Small intestine (tissue), 7 donors: ENCODE measurements at regions not wholly inside any gene's neighbourhood (a gene's known extent, or its start where the extent isn't known, plus 50 kb on each side); places are given as distances from the start of the nearest gene placed in this dataset.

Experiments used
- DNase-seq, 2 donors: peaks; one replicate each; pipeline versions ENCODE4 v3.0.0 to v3.0.0-alpha.2; 2013
- FAIRE-seq: peaks from 2 replicates; lab custom pipeline; 2012; peaks lifted over from hg19 to GRCh38; lab: Jason Lieb, UNC
- H3K27ac ChIP-seq, 3 donors: one replicate each; pipeline ENCODE4 v1.5.1; 2013; ENCODE audit warnings: low read length in 2 of 3, mild to moderate bottlenecking in 2 of 3, control low read depth in 1 of 3, inconsistent platforms in 1 of 3, low read depth in 1 of 3, moderate library complexity in 1 of 3
- H3K27me3 ChIP-seq, 3 donors: one replicate each; pipeline ENCODE4 v1.6.1; 2013; ENCODE audit warnings: low read length in 3 of 3, inconsistent platforms in 1 of 3; ENCODE audit not compliant: control insufficient read depth in 3 of 3, insufficient read depth in 3 of 3
- H3K36me3 ChIP-seq, 3 donors: one replicate each; pipeline ENCODE4 v1.6.1; 2013; ENCODE audit warnings: low read length in 3 of 3, inconsistent platforms in 1 of 3, low read depth in 1 of 3, mild to moderate bottlenecking in 1 of 3, moderate library complexity in 1 of 3; ENCODE audit not compliant: control insufficient read depth in 3 of 3, insufficient read depth in 2 of 3
- H3K4me1 ChIP-seq, 3 donors: one replicate each; pipeline ENCODE4 v1.6.1; 2013; ENCODE audit warnings: low read length in 2 of 3, inconsistent platforms in 1 of 3, low read depth in 1 of 3, mild to moderate bottlenecking in 1 of 3, moderate library complexity in 1 of 3; ENCODE audit not compliant: control insufficient read depth in 3 of 3, insufficient read depth in 2 of 3
- H3K4me3 ChIP-seq, 3 donors: one replicate each; pipeline ENCODE4 v1.5.1; 2013; ENCODE audit warnings: low read length in 3 of 3, control low read depth in 1 of 3, inconsistent platforms in 1 of 3, low read depth in 1 of 3, mild to moderate bottlenecking in 1 of 3, moderate library complexity in 1 of 3
- H3K9me3 ChIP-seq, 2 donors: one replicate each; pipeline ENCODE4 v1.6.1; 2013; ENCODE audit warnings: low read depth in 1 of 2, low read length in 1 of 2; ENCODE audit not compliant: control insufficient read depth in 2 of 2, insufficient read depth in 1 of 2
- WGBS, 3 donors: extraction: QIAGEN DNeasy Blood & Tissue Kit; methylation state at CpG; one replicate each; pipeline ENCODE4 v1.1.7; 2013; 5-methylcytosine and 5-hydroxymethylcytosine counted together
- donor health status: healthy with polysubstance abuse.
- donor health status: control.
- donor health status: control.
- donor health status: Bipolar disorder and iron deficiency.
- donor health status: healthy.

DNA sequence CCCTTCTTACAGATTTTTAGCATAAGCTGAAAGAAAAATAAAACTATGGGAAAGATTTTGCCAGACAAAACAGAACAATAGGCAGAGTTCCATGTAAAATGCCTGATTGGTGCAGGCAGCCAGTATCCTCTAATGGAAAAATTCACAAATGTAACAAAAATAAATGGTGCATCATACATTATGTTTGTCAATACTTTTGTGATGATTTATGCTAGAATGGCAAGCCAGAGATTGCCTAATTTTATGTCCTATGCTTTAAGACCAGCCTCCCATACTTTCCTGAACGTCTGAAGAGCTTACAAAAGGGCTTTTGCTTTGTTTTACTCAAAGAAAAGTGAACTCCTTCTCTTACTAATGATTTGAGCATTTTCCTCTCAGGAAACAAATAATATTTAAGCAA, 81.5 kb upstream of the KCNJ15 start:
- Histone ChIP-seq H3K4me3 (no peak overlapping the region), H3K9me3 (no peaks in the 10 kb centered on the region), H3K36me3 (no peaks in the 10 kb centered on the region), H3K27ac (no peak overlapping the region), H3K4me1 (no peaks in the 10 kb centered on the region), H3K27me3 (no peaks in the 10 kb centered on the region)
- FAIRE-seq, result no peak
- WGBS, 3 donors, result 10 to 42% (median 27%) methylated on average over 1 of the region's 1 CpG
- no peak for DNase-seq

DNA sequence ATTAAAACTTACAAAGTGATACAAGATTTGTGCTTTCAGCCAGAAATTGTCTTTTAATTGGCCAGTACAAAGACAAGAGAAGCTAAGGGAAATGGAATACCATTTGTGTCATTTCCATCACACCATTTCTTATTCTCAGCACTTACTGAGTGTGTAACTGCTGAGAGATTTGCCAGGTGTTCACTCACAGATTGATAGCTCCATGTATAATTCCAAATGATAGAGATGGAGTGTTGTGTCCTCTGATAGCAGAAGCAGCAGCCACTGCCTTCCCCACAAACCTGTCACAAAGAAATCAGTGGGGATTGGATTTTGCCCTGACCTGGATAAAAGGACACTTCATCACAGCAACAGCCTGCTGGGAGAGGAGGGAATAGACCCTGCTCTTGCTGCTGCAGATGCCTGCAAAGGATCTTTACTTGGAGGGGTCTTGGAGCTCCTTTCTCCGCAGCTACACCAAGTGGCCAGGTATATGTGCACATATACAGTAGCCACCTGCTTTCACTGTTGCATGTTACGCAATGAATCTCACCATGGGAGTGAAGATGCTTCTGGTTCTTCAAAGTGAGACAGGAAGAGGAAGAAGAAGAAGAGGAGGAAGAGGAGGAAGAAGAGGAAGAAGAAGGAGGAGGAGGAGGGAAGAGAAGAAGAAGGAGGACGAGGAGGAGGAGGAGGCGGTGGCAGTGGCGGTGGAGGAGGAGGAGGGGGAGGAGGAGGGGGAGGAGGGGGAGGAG, 78.7 kb upstream of the KCNJ15 start:
- Histone ChIP-seq H3K4me1 (no peaks in the 10 kb centered on the region), H3K27me3 (peaks cover 0 to 2% (median 0%) of the 10 kb centered on the region in 3 donors), H3K4me3 (no peak overlapping the region), H3K9me3 (no peaks in the 10 kb centered on the region), H3K36me3 (no peaks in the 10 kb centered on the region), H3K27ac (no peak overlapping the region)
- 82 to 87% (median 83%) methylated on average over 3 to 5 of the region's 5 CpGs for WGBS, 3 donors
- DNase-seq (no peak), FAIRE-seq (no peak)

DNA sequence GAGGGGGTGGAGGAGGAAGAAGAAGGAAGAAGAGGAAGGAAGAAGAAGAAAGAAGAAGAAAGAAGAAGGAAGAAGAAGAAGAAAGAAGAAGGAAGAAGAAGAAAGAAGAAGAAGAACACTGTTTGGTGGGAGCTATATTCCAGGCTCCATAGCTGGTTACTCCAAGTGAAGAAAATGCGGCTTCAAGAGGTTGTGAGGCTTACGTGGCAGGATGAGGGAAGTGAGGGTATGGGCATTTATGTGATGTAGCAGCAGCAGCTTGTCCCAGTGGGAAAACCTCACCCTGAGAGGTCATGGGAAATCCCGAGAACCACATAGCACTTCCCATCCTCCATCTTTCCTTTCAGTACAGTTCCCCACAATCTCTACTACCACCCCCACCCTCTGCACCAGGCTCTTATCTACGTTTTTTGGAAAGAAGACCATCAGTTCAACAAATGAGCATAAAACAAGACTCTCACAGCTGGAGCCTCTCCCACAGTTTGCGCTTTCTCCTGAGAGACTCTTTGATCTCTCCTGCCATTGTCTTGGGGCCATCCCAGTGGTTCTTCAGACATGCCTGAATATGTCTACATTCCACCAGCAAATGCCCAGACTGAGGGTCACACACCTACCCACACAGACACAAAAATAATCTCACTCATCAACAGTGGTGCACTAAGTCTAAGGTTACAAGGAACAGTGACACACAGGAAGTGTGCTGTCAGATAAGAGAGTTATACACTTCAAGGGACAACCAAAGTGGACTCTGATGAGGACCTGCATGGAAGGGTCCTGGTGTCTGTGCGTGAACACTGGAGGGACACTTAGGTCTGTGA, 77.9 kb upstream of the KCNJ15 start:
- DNase-seq, result no peak
- H3K36me3 ChIP-seq, result no peaks in the 10 kb centered on the region
- H3K27ac ChIP-seq, result no peak overlapping the region
- no peaks in the 10 kb centered on the region for H3K4me1 ChIP-seq
- H3K9me3 ChIP-seq, result no peaks in the 10 kb centered on the region
- 75 to 79% (median 76%) methylated on average over 6 of the region's 6 CpGs for WGBS, 3 donors
- H3K4me3 ChIP-seq, result no peak overlapping the region
- peaks cover 0 to 2% (median 0%) of the 10 kb centered on the region in 3 donors for H3K27me3 ChIP-seq
- FAIRE-seq, result no peak

DNA sequence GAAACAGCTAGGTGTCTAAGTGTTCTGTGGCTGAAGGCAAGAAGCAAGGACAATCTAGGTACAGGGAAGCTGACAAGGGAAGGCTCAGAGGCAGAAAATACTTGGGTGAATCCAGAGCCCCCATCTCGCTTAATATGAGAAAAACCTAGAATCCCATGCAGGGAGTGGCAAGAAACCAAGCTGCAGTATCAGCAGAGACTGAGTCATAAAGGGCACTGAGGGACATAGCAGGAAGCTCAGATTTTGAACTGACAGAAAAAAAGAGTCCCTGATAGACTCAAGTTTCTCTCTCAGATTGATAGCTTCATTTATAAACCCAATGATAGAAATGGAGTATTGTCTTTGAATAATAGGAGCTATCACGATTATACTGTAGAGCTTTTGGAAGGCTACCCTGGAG, 77.3 kb upstream of the KCNJ15 start:
- WGBS, 3 donors, result 69 to 84% (median 74%) methylated on average over 2 of the region's 2 CpGs

DNA sequence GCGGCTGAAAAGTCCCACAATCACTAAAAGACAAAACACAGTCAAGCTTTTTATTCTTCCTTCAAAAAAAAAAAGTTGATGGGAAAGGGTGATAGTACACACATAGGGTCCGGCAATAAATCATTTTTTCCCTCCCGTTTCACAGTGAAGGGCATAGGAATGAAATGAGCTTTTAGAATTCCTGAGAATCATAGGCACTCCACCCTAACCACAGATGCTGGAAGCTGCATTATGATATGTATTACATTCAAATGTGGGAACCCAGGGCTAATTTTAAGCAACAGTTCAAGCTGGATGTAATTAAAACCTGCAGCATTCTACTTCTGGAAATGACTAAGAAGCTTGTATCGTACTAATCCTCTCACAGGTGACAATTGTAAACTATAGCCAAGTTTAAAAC, 75.7 kb upstream of the KCNJ15 start:
- FAIRE-seq (no peak), DNase-seq (no peak)
- WGBS, 3 donors, result 52 to 69% (median 67%) methylated on average over 4 of the region's 4 CpGs
- peaks cover 0 to 2% (median 0%) of the 10 kb centered on the region in 3 donors for H3K27me3 ChIP-seq
- H3K4me3 ChIP-seq, result no peak overlapping the region
- no peak overlapping the region for H3K27ac ChIP-seq
- H3K36me3 ChIP-seq, result no peaks in the 10 kb centered on the region
- H3K4me1 ChIP-seq, result no peaks in the 10 kb centered on the region
- no peaks in the 10 kb centered on the region for H3K9me3 ChIP-seq

More for the DNA sequence above, 77.3 kb upstream of the KCNJ15 start:
- Histone ChIP-seq H3K36me3 (no peaks in the 10 kb centered on the region), H3K9me3 (no peaks in the 10 kb centered on the region), H3K27me3 (peaks cover 0 to 2% (median 0%) of the 10 kb centered on the region in 3 donors), H3K4me1 (no peaks in the 10 kb centered on the region), H3K4me3 (no peak overlapping the region), H3K27ac (no peak overlapping the region)
- DNase-seq (no peak), FAIRE-seq (no peak)

DNA sequence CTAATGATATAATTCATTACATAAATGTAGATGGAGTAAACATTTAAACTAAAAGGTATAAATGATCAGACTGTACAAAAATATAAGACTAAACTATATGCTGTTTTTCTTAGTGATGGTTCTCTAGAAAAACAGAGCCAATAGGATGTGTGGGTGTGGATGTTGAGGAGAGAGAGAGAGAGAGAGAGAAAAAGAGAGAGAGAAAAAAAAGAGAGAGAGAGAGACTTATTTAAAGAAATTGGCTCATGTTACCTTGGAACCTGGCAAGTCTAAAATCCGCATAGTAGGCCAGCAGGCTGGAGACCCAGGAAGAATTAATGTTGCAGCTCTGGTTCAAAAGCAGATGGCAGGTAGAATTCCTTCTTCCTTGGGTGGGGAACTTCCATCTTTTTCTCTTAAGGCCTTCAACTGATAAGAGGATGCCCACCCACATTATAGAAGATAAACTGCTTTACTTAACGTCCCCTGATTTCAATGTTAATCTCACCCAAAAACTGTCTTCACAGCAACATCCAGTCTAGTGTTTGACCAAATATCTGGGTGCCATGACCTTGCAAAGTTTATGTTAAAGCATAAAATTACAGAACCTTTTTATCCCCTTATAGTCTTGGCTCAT, 74.3 kb upstream of the KCNJ15 start:
- DNase-seq (no peak), FAIRE-seq (no peak)
- Histone ChIP-seq H3K4me1 (no peaks in the 10 kb centered on the region), H3K36me3 (no peaks in the 10 kb centered on the region), H3K27me3 (peaks cover 0 to 2% (median 0%) of the 10 kb centered on the region in 3 donors), H3K4me3 (no peak overlapping the region), H3K9me3 (no peaks in the 10 kb centered on the region), H3K27ac (no peak overlapping the region)
- 52 to 71% (median 61%) methylated on average over 2 of the region's 2 CpGs for WGBS, 3 donors

DNA sequence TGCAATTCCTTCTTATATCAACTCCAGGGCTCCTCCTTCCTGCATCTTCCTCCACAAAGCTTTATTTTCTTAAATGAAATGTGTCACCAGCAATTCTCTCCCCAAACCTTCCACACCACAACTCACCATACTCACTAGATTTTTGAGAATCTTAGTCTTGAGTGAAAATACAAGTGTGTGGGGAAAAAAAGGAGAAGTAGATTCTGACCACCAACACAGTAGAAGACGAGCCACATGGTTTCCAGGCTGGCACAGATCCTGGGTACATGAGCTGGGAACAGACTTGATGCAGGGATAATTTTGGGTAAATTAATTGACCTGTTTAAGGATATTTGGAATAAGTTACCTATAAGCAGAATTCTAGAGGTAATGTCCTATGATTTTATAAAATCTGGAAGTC, 72.8 kb upstream of the KCNJ15 start:
- Histone ChIP-seq H3K36me3 (no peaks in the 10 kb centered on the region), H3K4me3 (no peak overlapping the region), H3K27ac (no peak overlapping the region), H3K9me3 (no peaks in the 10 kb centered on the region), H3K4me1 (no peaks in the 10 kb centered on the region), H3K27me3 (peaks cover 0 to 2% (median 0%) of the 10 kb centered on the region in 3 donors)
- no peak for FAIRE-seq
- DNase-seq, result no peak
- 65 to 77% (median 69%) methylated on average over 1 of the region's 1 CpG for WGBS, 3 donors

DNA sequence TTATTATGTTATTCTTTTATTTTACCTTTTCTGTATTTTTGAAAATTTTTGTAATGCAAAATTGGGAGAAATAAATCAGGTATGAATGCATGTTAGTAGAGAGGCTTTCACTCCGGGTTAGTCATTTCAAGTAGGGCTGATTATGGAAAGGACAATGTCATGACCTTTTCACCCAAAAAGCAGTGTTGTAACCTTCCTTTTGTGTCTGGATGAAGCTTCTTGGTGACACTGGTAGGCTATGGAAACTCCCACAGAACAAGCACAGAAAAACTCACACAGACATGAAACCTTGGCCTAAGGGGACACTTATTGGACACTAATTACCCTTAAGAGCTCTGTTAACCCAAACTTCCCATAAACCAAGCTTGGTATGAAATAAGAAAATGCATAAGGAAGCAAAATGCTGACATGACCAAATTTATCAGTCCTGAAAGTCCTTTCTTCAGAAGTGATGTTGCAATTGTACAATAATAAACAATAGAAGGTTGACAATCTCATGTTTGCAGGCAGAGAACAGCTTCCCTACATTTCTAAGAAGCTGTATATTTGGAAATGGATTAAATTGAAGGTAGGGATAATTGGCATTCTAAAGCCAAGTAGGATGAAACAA, 70.0 kb upstream of the KCNJ15 start:
- H3K4me3 ChIP-seq, result no peak overlapping the region
- 86 to 100% (median 89%) methylated on average over 1 of the region's 1 CpG for WGBS, 3 donors
- no peak overlapping the region for H3K27ac ChIP-seq
- H3K27me3 ChIP-seq, result no peaks in the 10 kb centered on the region
- no peak for FAIRE-seq
- H3K36me3 ChIP-seq, result no peaks in the 10 kb centered on the region
- no peaks in the 10 kb centered on the region for H3K9me3 ChIP-seq
- H3K4me1 ChIP-seq, result no peaks in the 10 kb centered on the region
- no peak for DNase-seq
